ENCODE measurements at regions not wholly inside any gene's neighbourhood (a gene's known extent, or its start where the extent isn't known, plus 50 kb on each side); places are given as distances from the start of the nearest gene placed in this dataset.

- DNase-seq (ENCODE audit: low read depth, low spot score) = no peak
- no peaks in the 10 kb centered on the region for H3K4me1 ChIP-seq (ENCODE audit: control insufficient read depth, extremely low read depth, insufficient read depth, low read length)
- TF ChIP-seq FOS (IDR thresholded peaks at IDR 0.05; ENCODE audit: borderline replicate concordance, insufficient read depth, low read length) (no peak), JUN (IDR thresholded peaks at IDR 0.05; ENCODE audit: borderline replicate concordance, insufficient read depth, insufficient read length, low read depth) (no peak), GATA2 (IDR thresholded peaks at IDR 0.05; ENCODE audit: insufficient read depth, insufficient read length, low read depth, low read length) (no peak), MYC (IDR thresholded peaks at IDR 0.05; ENCODE audit: low read depth, low read length) (no peak), MAX (IDR thresholded peaks at IDR 0.05; ENCODE audit: insufficient read depth, insufficient read length) (no peak), POLR2AphosphoS5 (IDR thresholded peaks at IDR 0.05; ENCODE audit: insufficient read depth, low read depth, low read length) (no peak), EZH2 (IDR thresholded peaks at IDR 0.05; ENCODE audit: borderline replicate concordance, low read depth, low read length, severe bottlenecking) (no peak), CTCF (IDR thresholded peaks at IDR 0.05; ENCODE audit: extremely low read depth in 1 of 2, insufficient read depth in 1 of 2, low read depth in 1 of 2, low read length in 2 of 2) (no peak)
- intact Hi-C loops (cut with micrococcal nuclease) (no loop called here), dilution Hi-C loops (cut with MboI; ENCODE audit: extremely low pct_ligation_motif_present, low sequenced_read_pairs) (no loop called here)
- H3K4me3 ChIP-seq (replicated peaks in 1 of 3; ENCODE audit: insufficient read depth in 1 of 3, low read depth in 1 of 3, low read length in 3 of 3) = no peak overlapping the region
- no peak overlapping the region for H3K4me2 ChIP-seq (ENCODE audit: insufficient read depth, low read length)
- CTCF ChIA-PET = no interaction called here
- POLR2A ChIA-PET = no interaction called here
- peaks cover 4% of the 10 kb centered on the region for H3K9me3 ChIP-seq (replicated peaks; ENCODE audit: control insufficient read depth, insufficient read depth, low read length)
- no peak for FAIRE-seq
- no TSS peak for BruUV-seq (replicated peaks)
- H3K79me2 ChIP-seq (ENCODE audit: control insufficient read depth, insufficient read depth, low read length) = no peaks in the 10 kb centered on the region
- no peak overlapping the region for H3K9ac ChIP-seq (replicated peaks; ENCODE audit: extremely low read depth, insufficient read depth, low read length)
- H3K36me3 ChIP-seq (ENCODE audit: control insufficient read depth in 2 of 2, extremely low read depth in 1 of 2, insufficient read depth in 2 of 2, low read length in 2 of 2) = no peaks in the 10 kb centered on the region
- no peak overlapping the region for H2AFZ ChIP-seq (ENCODE audit: low read depth, low read length)
- no peaks in the 10 kb centered on the region for H4K20me1 ChIP-seq (replicated peaks; ENCODE audit: control insufficient read depth, extremely low read depth, insufficient read depth, low read length)
- H3K9me1 ChIP-seq (replicated peaks; ENCODE audit: control insufficient read depth, extremely low read depth, insufficient read depth, low read length) = no peaks in the 10 kb centered on the region
- H3K27ac ChIP-seq (ENCODE audit: insufficient read depth, low read depth, low read length) = no peak overlapping the region
- H3K27me3 ChIP-seq (ENCODE audit: control insufficient read depth in 2 of 2, insufficient read depth in 2 of 2, low read length in 2 of 2) = no peaks in the 10 kb centered on the region
Observed at GRCh38 chr14:106578481-106578880, 1052.1 kb downstream of the TMEM121 start.

Measured in endothelial cell of umbilical vein (primary cell).